HG03565 (cell line): ENCODE measurements at regions not wholly inside any gene's neighbourhood (a gene's known extent, or its start where the extent isn't known, plus 50 kb on each side); places are given as distances from the start of the nearest gene placed in this dataset.
"Not testable (repeated sequence)": the region's sequence is repeated elsewhere in the genome, so short reads cannot be mapped to it uniquely, and the experiment has no call there.

Source experiments
- ATAC-seq: cut with Tn5 transposase; IDR thresholded peaks from one replicate; pipeline ENCODE4 v1.9.1; 2021; ENCODE audit warnings: mild to moderate bottlenecking, moderate library complexity; ENCODE audit not compliant: unreplicated experiment

GRCh38 chr4:85102606-85103005 is 136.1 kb upstream of the WDFY3 start:
- ATAC-seq, result no peak

GRCh38 chr4:85106166-85106565 is 139.7 kb upstream of the WDFY3 start:
- no peak for ATAC-seq

- no peak for ATAC-seq
These were observed 140.4 kb upstream of the WDFY3 start for GRCh38 chr4:85106805-85107336.

GRCh38 chr4:85107553-85107952 is 141.1 kb upstream of the WDFY3 start:
- ATAC-seq, result no peak

GRCh38 chr4:85113706-85114105 is 147.2 kb upstream of the WDFY3 start:
- no peak for ATAC-seq

- ATAC-seq, result no peak
These were observed 148.0 kb upstream of the WDFY3 start for GRCh38 chr4:85114526-85114925.

- no peak for ATAC-seq
These were observed 149.5 kb upstream of the WDFY3 start for GRCh38 chr4:85116008-85116407.

- ATAC-seq, result no peak
These were observed 159.2 kb upstream of the WDFY3 start for GRCh38 chr4:85125688-85126087.

GRCh38 chr4:85126991-85127591 is 160.6 kb upstream of the WDFY3 start:
- no peak for ATAC-seq

- peak; percentile 97 for ATAC-seq
These were observed 161.2 kb upstream of the WDFY3 start for GRCh38 chr4:85127653-85128052.

- ATAC-seq, result no peak
These were observed 162.0 kb upstream of the WDFY3 start for GRCh38 chr4:85128246-85129204.

- ATAC-seq, result not testable (repeated sequence)
These were observed 163.1 kb upstream of the WDFY3 start for GRCh38 chr4:85129354-85130125.

GRCh38 chr4:85132117-85132516 is 165.6 kb upstream of the WDFY3 start:
- ATAC-seq, result no peak

GRCh38 chr4:85132570-85132969 is 166.1 kb upstream of the WDFY3 start:
- ATAC-seq, result no peak

- not testable (repeated sequence) for ATAC-seq
These were observed 173.3 kb upstream of the WDFY3 start for GRCh38 chr4:85139749-85140148.

- ATAC-seq, result no peak
These were observed 176.0 kb upstream of the WDFY3 start for GRCh38 chr4:85142451-85142850.

- ATAC-seq, result peak; percentile 96
These were observed 181.1 kb upstream of the WDFY3 start for GRCh38 chr4:85147481-85148076.

GRCh38 chr4:85149676-85150075 is 183.2 kb upstream of the WDFY3 start:
- no peak for ATAC-seq

- no peak for ATAC-seq
These were observed 184.9 kb upstream of the WDFY3 start for GRCh38 chr4:85151371-85151770.

GRCh38 chr4:85151786-85152185 is 185.3 kb upstream of the WDFY3 start:
- no peak for ATAC-seq

- no peak for ATAC-seq
These were observed 186.0 kb upstream of the WDFY3 start for GRCh38 chr4:85152480-85152879.
